ENCODE measurements at regions not wholly inside any gene's neighbourhood (a gene's known extent, or its start where the extent isn't known, plus 50 kb on each side); places are given as distances from the start of the nearest gene placed in this dataset.

GRCh38 chr21:25280061-25280460 is 327.2 kb downstream of the MRPL39 start:
- TF ChIP-seq TAF1 (IDR thresholded peaks at IDR 0.05; ENCODE audit: low read depth, low read length) (no peak), TCF12 (IDR thresholded peaks at IDR 0.05; ENCODE audit: low read depth, low read length) (no peak), CTCF (IDR thresholded peaks at IDR 0.05; ENCODE audit: control extremely low read depth in 1 of 3, insufficient read depth in 1 of 3, low read depth in 1 of 3, low read length in 3 of 3) (no peak), POLR2A (IDR thresholded peaks at IDR 0.05; ENCODE audit: control extremely low read depth in 1 of 2, low read depth in 2 of 2, low read length in 2 of 2) (no peak)
